Tibial artery (tissue), 4 donors: ENCODE measurements at regions not wholly inside any gene's neighbourhood (a gene's known extent, or its start where the extent isn't known, plus 50 kb on each side); places are given as distances from the start of the nearest gene placed in this dataset.

Experiments used
- DNase-seq, 2 donors: peaks; one replicate each; pipeline ENCODE4 v3.0.0-alpha.2; 2019
- H3K27ac ChIP-seq, 2 donors: fragments of 200-600 bp; sonication (generic) in 1 of 2; 1 replicate in 1 of 2; 2 replicates in 1 of 2; pipeline ENCODE4 v1.5.1; 2018 to 2019; ENCODE audit warnings: mild to moderate bottlenecking in 1 of 2
- H3K27me3 ChIP-seq, 2 donors: fragments of 200-600 bp; sonication (generic) in 1 of 2; one replicate each; pipeline versions ENCODE4 v1.5.1 to v1.6.0; 2016 to 2019
- H3K36me3 ChIP-seq, 3 donors: fragments of 200-600 bp; sonication (generic) in 2 of 3; one replicate each; pipeline ENCODE4 v1.5.1; 2016 to 2019; ENCODE audit warnings: mild to moderate bottlenecking in 2 of 3
- H3K4me1 ChIP-seq, 4 donors: fragments of 200-600 bp; sonication (generic) in 2 of 4; 1 replicate in 3 of 4; 2 replicates in 1 of 4; pipeline ENCODE4 v1.5.1; 2016 to 2019
- H3K4me3 ChIP-seq, 2 donors: fragments of 200-600 bp; sonication (generic) in 1 of 2; 1 replicate in 1 of 2; 2 replicates in 1 of 2; pipeline ENCODE4 v1.5.1; 2018 to 2019; ENCODE audit warnings: mild to moderate bottlenecking in 2 of 2
- H3K9me3 ChIP-seq, 3 donors: fragments of 200-600 bp; sonication (generic) in 1 of 3; one replicate each; pipeline ENCODE4 v1.5.1; 2016 to 2019
- CTCF ChIP-seq, 2 experiments: fragments of 200-600 bp in 1 of 2; fragments of 450-650 bp in 1 of 2; IDR thresholded peaks; one replicate each; pipeline ENCODE4 v1.5.1; 2017 to 2019; ENCODE audit warnings: antibody characterized with exemption in 2 of 2, mild to moderate bottlenecking in 1 of 2, moderate library complexity in 1 of 2
- intact Hi-C: fragments of 100-400 bp; cut with DNase I; formaldehyde crosslinking; loops from one replicate; pipeline ENCODE4 v1.15.0; 2023; ENCODE audit warnings: low total_unique reads

- no peak overlapping the region for H3K27ac ChIP-seq
- no peak overlapping the region for H3K4me3 ChIP-seq
- no peaks in the 10 kb centered on the region for H3K9me3 ChIP-seq
- intact Hi-C loops = no loop called here
- H3K4me1 ChIP-seq = no peaks in the 10 kb centered on the region
- DNase-seq = no peak
- no peaks in the 10 kb centered on the region for H3K36me3 ChIP-seq
- no peaks in the 10 kb centered on the region for H3K27me3 ChIP-seq
- TF ChIP-seq CTCF (IDR thresholded peaks at IDR 0.05) = no peak
Observed at GRCh38 chr21:32093646-32094462, 185.0 kb downstream of the MIS18A start.

- no peak for TF ChIP-seq CTCF (IDR thresholded peaks at IDR 0.05)
- no peak overlapping the region for H3K27ac ChIP-seq
- H3K27me3 ChIP-seq = no peaks in the 10 kb centered on the region
- no peaks in the 10 kb centered on the region for H3K4me1 ChIP-seq
- H3K4me3 ChIP-seq = no peak overlapping the region
- intact Hi-C loops = no loop called here
- no peak for DNase-seq
- H3K9me3 ChIP-seq = no peaks in the 10 kb centered on the region
- no peaks in the 10 kb centered on the region for H3K36me3 ChIP-seq
Observed at GRCh38 chr21:32090956-32091355, 187.9 kb downstream of the MIS18A start.

GRCh38 chr21:32089766-32090165, 189.1 kb downstream of the MIS18A start:
- Histone ChIP-seq H3K9me3 (no peaks in the 10 kb centered on the region), H3K27me3 (no peaks in the 10 kb centered on the region), H3K4me1 (no peaks in the 10 kb centered on the region), H3K4me3 (no peak overlapping the region), H3K36me3 (no peaks in the 10 kb centered on the region), H3K27ac (no peak overlapping the region)
- TF ChIP-seq CTCF (IDR thresholded peaks at IDR 0.05) = no peak
- intact Hi-C loops = no loop called here
- no peak for DNase-seq

- no peak for DNase-seq
- intact Hi-C loops = no loop called here
- H3K4me3 ChIP-seq = no peak overlapping the region
- TF ChIP-seq CTCF (IDR thresholded peaks at IDR 0.05) = no peak
- H3K36me3 ChIP-seq = no peaks in the 10 kb centered on the region
- no peaks in the 10 kb centered on the region for H3K4me1 ChIP-seq
- H3K9me3 ChIP-seq = no peaks in the 10 kb centered on the region
- no peak overlapping the region for H3K27ac ChIP-seq
- no peaks in the 10 kb centered on the region for H3K27me3 ChIP-seq
Observed at GRCh38 chr21:32088471-32088870, 190.4 kb downstream of the MIS18A start.

GRCh38 chr21:32087447-32087846, 191.4 kb downstream of the MIS18A start:
- Histone ChIP-seq H3K27ac (no peak overlapping the region), H3K4me3 (no peak overlapping the region), H3K27me3 (no peaks in the 10 kb centered on the region), H3K4me1 (no peaks in the 10 kb centered on the region), H3K9me3 (no peaks in the 10 kb centered on the region), H3K36me3 (no peaks in the 10 kb centered on the region)
- no peak for TF ChIP-seq CTCF (IDR thresholded peaks at IDR 0.05)
- no peak for DNase-seq
- intact Hi-C loops = no loop called here
